Neuronal stem cell (in vitro differentiated cells): ENCODE measurements at regions not wholly inside any gene's neighbourhood (a gene's known extent, or its start where the extent isn't known, plus 50 kb on each side); places are given as distances from the start of the nearest gene placed in this dataset.

ENCODE experiments used
- DNase-seq: peaks from one replicate; pipeline ENCODE4 v3.0.0-alpha.2; 2013; ENCODE audit warnings: low spot score
- H2AFZ ChIP-seq: one replicate; pipeline ENCODE4 v1.6.1; 2013; ENCODE audit warnings: mild to moderate bottlenecking, low read length, inconsistent platforms
- H2AK5ac ChIP-seq: 2 replicates; pipeline ENCODE4 v1.6.1; 2013; ENCODE audit warnings: low read depth, mild to moderate bottlenecking, inconsistent platforms, low read length, moderate library complexity, mixed read lengths
- H2BK120ac ChIP-seq: 2 replicates; pipeline ENCODE4 v1.6.1; 2013; ENCODE audit warnings: low read depth, mild to moderate bottlenecking, inconsistent platforms, low read length, moderate library complexity, mixed read lengths
- H2BK12ac ChIP-seq: one replicate; pipeline ENCODE4 v1.6.1; 2013; ENCODE audit warnings: low read length, inconsistent platforms
- H2BK15ac ChIP-seq: 2 replicates; pipeline ENCODE4 v1.6.1; 2013; ENCODE audit warnings: mild to moderate bottlenecking, low read length, inconsistent platforms, mixed read lengths
- H2BK5ac ChIP-seq: one replicate; pipeline ENCODE4 v1.6.1; 2013; ENCODE audit warnings: inconsistent platforms, mild to moderate bottlenecking, low read length, moderate library complexity
- H3K14ac ChIP-seq: one replicate; pipeline ENCODE4 v1.6.1; 2013; ENCODE audit warnings: low read length, inconsistent platforms
- H3K18ac ChIP-seq: 2 replicates; pipeline ENCODE4 v1.6.1; 2013; ENCODE audit warnings: low read length, inconsistent platforms
- H3K23ac ChIP-seq: 2 replicates; pipeline ENCODE4 v1.6.1; 2013; ENCODE audit warnings: low read depth, mild to moderate bottlenecking, mixed read lengths, low read length, inconsistent platforms; ENCODE audit not compliant: poor library complexity
- H3K27ac ChIP-seq: replicated peaks from 3 replicates; pipeline ENCODE4 v1.5.1; 2013; ENCODE audit warnings: low read length, inconsistent platforms
- H3K27me3 ChIP-seq, 3 experiments: 2 replicates each; pipeline ENCODE4 v1.6.1; 2013; ENCODE audit warnings: low read length in 3 of 3, mild to moderate bottlenecking in 2 of 3, inconsistent platforms in 1 of 3, low read depth in 1 of 3, mixed read lengths in 1 of 3, moderate library complexity in 1 of 3; ENCODE audit not compliant: control insufficient read depth in 3 of 3, insufficient read depth in 3 of 3
- H3K36me3 ChIP-seq, 2 donors: replicated peaks in 1 of 2; 2 replicates each; pipeline ENCODE4 v1.6.1; 2013; ENCODE audit warnings: low read length in 2 of 2; ENCODE audit not compliant: control insufficient read depth in 2 of 2, insufficient read depth in 2 of 2
- H3K4ac ChIP-seq: 2 replicates; pipeline ENCODE4 v1.6.1; 2013; ENCODE audit warnings: inconsistent platforms, mild to moderate bottlenecking, low read length, moderate library complexity
- H3K4me1 ChIP-seq, 2 donors: 1 replicate in 1 of 2; 2 replicates in 1 of 2; pipeline ENCODE4 v1.6.1; 2013; ENCODE audit warnings: low read length in 2 of 2, low read depth in 1 of 2; ENCODE audit not compliant: control insufficient read depth in 2 of 2, insufficient read depth in 1 of 2
- H3K4me2 ChIP-seq: one replicate; pipeline ENCODE4 v1.6.1; 2013; ENCODE audit warnings: mild to moderate bottlenecking, low read length, inconsistent platforms; ENCODE audit not compliant: insufficient read depth, poor library complexity, severe bottlenecking
- H3K4me3 ChIP-seq, 2 donors: 2 replicates each; pipeline ENCODE4 v1.5.1; 2013; ENCODE audit warnings: low read length in 2 of 2, mild to moderate bottlenecking in 2 of 2, inconsistent platforms in 1 of 2, moderate library complexity in 1 of 2
- H3K79me1 ChIP-seq: one replicate; pipeline ENCODE4 v1.6.1; 2013; ENCODE audit warnings: low read depth, mild to moderate bottlenecking, inconsistent platforms, low read length, moderate library complexity
- H3K9ac ChIP-seq: one replicate; pipeline ENCODE4 v1.6.1; 2013; ENCODE audit warnings: mild to moderate bottlenecking, low read depth, low read length, inconsistent platforms; ENCODE audit not compliant: poor library complexity
- H3K9me3 ChIP-seq, 2 donors: replicated peaks in 1 of 2; 2 replicates each; pipeline versions ENCODE3 to v1.6.1; 2013; ENCODE audit warnings: low read length in 2 of 2, mild to moderate bottlenecking in 2 of 2, inconsistent platforms in 1 of 2, low read depth in 1 of 2, mixed read lengths in 1 of 2, moderate library complexity in 1 of 2; ENCODE audit not compliant: control insufficient read depth in 2 of 2, insufficient read depth in 1 of 2
- H4K8ac ChIP-seq: one replicate; pipeline ENCODE4 v1.6.1; 2013; ENCODE audit warnings: low read depth, mild to moderate bottlenecking, inconsistent platforms, low read length, moderate library complexity
- H4K91ac ChIP-seq: one replicate; pipeline ENCODE4 v1.6.1; 2013; ENCODE audit warnings: low read length, low read depth, mild to moderate bottlenecking, inconsistent platforms; ENCODE audit not compliant: poor library complexity
- WGBS, 2 donors: extraction: QIAGEN DNeasy Blood & Tissue Kit; methylation state at CpG; one replicate each; pipeline ENCODE4 v1.1.7; 2013; ENCODE audit warnings: missing lambda C conversion rate in 2 of 2, mixed read lengths in 1 of 2; ENCODE audit not compliant: insufficient read length in 2 of 2, insufficient replicate concordance in 1 of 2; ENCODE audit errors: extremely low coverage in 2 of 2; 5-methylcytosine and 5-hydroxymethylcytosine counted together

DNA sequence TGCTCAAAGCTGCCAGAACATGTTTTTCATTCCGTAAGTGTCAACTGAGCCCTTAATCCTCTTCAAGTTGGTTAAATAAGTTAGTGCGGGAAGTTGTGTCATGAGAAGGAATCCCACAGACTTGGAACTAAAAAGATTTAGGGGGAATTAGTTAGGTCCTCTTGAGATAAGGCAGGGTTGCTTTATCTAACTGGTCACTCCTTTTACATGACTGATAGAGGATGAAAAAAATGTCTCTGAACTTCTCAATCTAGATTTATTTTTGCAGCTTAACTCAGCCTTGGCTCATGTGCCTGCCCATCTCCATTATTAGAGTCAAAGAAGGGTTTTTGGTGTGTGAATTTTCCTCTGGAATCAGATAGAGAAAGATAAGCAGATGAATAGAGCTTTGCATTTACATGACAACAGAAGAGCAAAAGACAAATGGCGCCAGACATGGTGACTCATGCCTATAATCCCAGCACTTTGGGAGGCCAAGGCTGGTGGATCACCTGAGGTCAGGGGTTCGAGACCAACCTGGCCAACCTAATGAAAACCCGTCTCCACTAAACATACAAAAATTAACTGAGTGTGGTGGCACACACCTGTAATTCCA lies 882.9 kb downstream of the RPA4 start:
- Histone ChIP-seq H3K4ac (no peak overlapping the region), H3K23ac (no peak overlapping the region), H3K9ac (no peak overlapping the region), H2BK120ac (no peak overlapping the region), H3K18ac (no peak overlapping the region), H2AK5ac (no peak overlapping the region), H4K91ac (no peak overlapping the region), H3K9me3 (peaks cover 0 to 4% of the 10 kb centered on the region in 2 donors), H2AFZ (no peak overlapping the region), H3K79me1 (no peaks in the 10 kb centered on the region), H3K4me1 (no peaks in the 10 kb centered on the region), H3K36me3 (no peaks in the 10 kb centered on the region), H3K14ac (no peak overlapping the region), H3K4me3 (no peak overlapping the region), H3K4me2 (no peak overlapping the region), H2BK5ac (no peak overlapping the region), H3K27ac (no peak overlapping the region), H3K27me3 (peaks cover 0 to 2% (median 0%) of the 10 kb centered on the region in 3 experiments), H2BK12ac (no peak overlapping the region), H4K8ac (no peak overlapping the region), H2BK15ac (no peak overlapping the region)
- DNase-seq, result no peak
- no CpG with 5 or more reads among the region's 5 CpGs for WGBS, 2 donors

DNA sequence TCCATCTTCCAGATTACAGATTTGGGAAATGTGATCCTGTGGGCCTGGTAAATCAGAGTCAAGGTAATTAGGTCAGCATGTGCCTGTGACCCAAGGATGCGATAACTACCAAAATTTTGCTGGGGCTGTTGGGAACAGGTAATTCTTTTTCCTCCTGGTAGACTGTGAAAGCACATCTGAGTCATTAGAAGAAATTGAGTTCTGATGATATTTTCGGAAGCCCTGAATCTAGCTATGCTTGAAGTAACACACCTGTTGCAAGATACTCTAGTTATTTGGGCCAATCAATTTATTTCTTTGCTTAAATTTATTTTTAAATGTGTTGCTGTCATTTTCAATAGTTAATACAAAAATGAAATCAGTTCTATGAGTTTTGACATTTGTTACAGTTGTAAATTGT lies 903.6 kb downstream of the RPA4 start:
- no peaks in the 10 kb centered on the region for H3K4me1 ChIP-seq
- no CpG with 5 or more reads among the region's 2 CpGs for WGBS, 2 donors

DNA sequence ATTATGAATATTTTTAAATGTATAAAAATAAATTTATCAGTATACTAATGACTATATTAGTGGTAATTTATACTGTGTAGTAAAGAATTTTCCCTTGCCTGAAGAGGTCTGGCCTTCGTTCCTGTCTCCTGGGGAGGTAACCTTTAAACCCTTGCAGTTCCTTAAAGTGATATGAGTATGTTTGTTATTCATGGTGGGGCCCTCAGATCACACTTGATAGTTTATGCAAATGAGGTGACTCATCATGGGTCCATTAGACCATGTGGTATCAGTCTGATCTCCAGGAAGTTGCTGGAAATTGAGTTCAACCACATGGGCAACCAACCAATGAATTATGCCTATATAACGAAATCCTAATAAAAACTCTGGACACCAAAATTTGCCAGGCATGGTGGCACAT lies 904.1 kb downstream of the RPA4 start:
- no CpG with 5 or more reads among the region's 2 CpGs for WGBS, 2 donors
- H3K27ac ChIP-seq, result no peak overlapping the region

More for the DNA sequence above, 903.6 kb downstream of the RPA4 start:
- no peak overlapping the region for H2BK120ac ChIP-seq
- no peak overlapping the region for H2AK5ac ChIP-seq
- no peak overlapping the region for H3K4me3 ChIP-seq
- no peaks in the 10 kb centered on the region for H3K9me3 ChIP-seq
- no peak overlapping the region for H3K9ac ChIP-seq
- no peak overlapping the region for H3K4ac ChIP-seq
- no peak for DNase-seq
- no peak overlapping the region for H3K14ac ChIP-seq
- H3K27me3 ChIP-seq, result peaks cover 0 to 2% (median 0%) of the 10 kb centered on the region in 3 experiments
- no peak overlapping the region for H2AFZ ChIP-seq
- H2BK12ac ChIP-seq, result no peak overlapping the region
- H2BK15ac ChIP-seq, result no peak overlapping the region
- H3K79me1 ChIP-seq, result no peaks in the 10 kb centered on the region
- no peak overlapping the region for H2BK5ac ChIP-seq
- no peak overlapping the region for H3K23ac ChIP-seq
- no peak overlapping the region for H3K18ac ChIP-seq
- no peak overlapping the region for H4K8ac ChIP-seq
- no peak overlapping the region for H3K4me2 ChIP-seq
- H4K91ac ChIP-seq, result no peak overlapping the region
- no peaks in the 10 kb centered on the region for H3K36me3 ChIP-seq
- H3K27ac ChIP-seq, result no peak overlapping the region

DNA sequence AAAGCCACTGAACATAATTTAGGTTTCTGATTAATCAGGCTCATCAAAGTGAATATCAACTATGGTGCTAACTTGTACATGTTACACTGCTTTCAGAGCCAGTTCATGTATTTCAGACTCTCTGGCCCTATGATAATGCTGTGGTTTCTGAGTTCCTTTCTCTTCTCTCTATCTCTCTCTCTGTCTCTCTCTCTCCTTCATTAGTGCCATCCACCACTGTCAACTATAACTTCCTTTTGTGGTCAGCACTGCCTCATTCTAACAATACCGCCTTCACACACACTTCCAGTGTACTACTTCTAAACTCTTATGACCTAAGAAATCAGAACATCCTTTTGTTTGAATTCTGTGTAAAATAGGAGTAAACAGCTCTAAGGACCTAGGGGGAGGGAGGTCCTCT lies 907.1 kb downstream of the RPA4 start:
- Histone ChIP-seq H2BK12ac (no peak overlapping the region), H3K9me3 (no peaks in the 10 kb centered on the region), H3K27ac (no peak overlapping the region), H2BK15ac (no peak overlapping the region), H3K18ac (no peak overlapping the region), H3K4ac (no peak overlapping the region), H3K4me3 (no peak overlapping the region), H3K9ac (no peak overlapping the region), H2BK5ac (no peak overlapping the region), H2AK5ac (no peak overlapping the region), H3K27me3 (peaks cover 0 to 2% (median 0%) of the 10 kb centered on the region in 3 experiments), H3K36me3 (no peaks in the 10 kb centered on the region), H3K23ac (no peak overlapping the region), H3K14ac (no peak overlapping the region), H4K8ac (no peak overlapping the region), H2AFZ (no peak overlapping the region), H4K91ac (no peak overlapping the region), H3K4me1 (no peaks in the 10 kb centered on the region), H3K79me1 (no peaks in the 10 kb centered on the region), H2BK120ac (no peak overlapping the region), H3K4me2 (no peak overlapping the region)
- WGBS, 2 donors, result no CpG with 5 or more reads among the region's 1 CpG
- DNase-seq, result no peak

More for the DNA sequence above, 904.1 kb downstream of the RPA4 start:
- H3K4me2 ChIP-seq, result no peak overlapping the region
- no peak overlapping the region for H3K9ac ChIP-seq
- H2BK5ac ChIP-seq, result no peak overlapping the region
- H3K4ac ChIP-seq, result no peak overlapping the region
- H3K4me3 ChIP-seq, result no peak overlapping the region
- H3K4me1 ChIP-seq, result no peaks in the 10 kb centered on the region
- H2AFZ ChIP-seq, result no peak overlapping the region
- no peak overlapping the region for H2BK12ac ChIP-seq
- H3K23ac ChIP-seq, result no peak overlapping the region
- H3K79me1 ChIP-seq, result no peaks in the 10 kb centered on the region
- H3K9me3 ChIP-seq, result no peaks in the 10 kb centered on the region
- no peaks in the 10 kb centered on the region for H3K36me3 ChIP-seq
- H2BK15ac ChIP-seq, result no peak overlapping the region
- peaks cover 0 to 2% (median 0%) of the 10 kb centered on the region in 3 experiments for H3K27me3 ChIP-seq
- H2AK5ac ChIP-seq, result no peak overlapping the region
- no peak overlapping the region for H3K14ac ChIP-seq
- H4K91ac ChIP-seq, result no peak overlapping the region
- no peak overlapping the region for H3K18ac ChIP-seq
- no peak for DNase-seq
- no peak overlapping the region for H4K8ac ChIP-seq
- no peak overlapping the region for H2BK120ac ChIP-seq
